GM18861 (cell line): ENCODE measurements at regions not wholly inside any gene's neighbourhood (a gene's known extent, or its start where the extent isn't known, plus 50 kb on each side); places are given as distances from the start of the nearest gene placed in this dataset.

Experiments used
- ATAC-seq: cut with Tn5 transposase; IDR thresholded peaks from one replicate; pipeline ENCODE4 v1.9.1; 2021; ENCODE audit not compliant: unreplicated experiment

GRCh38 chr18:43875511-43875910 is 598.2 kb upstream of the SYT4 start:
- ATAC-seq: no peak

DNA sequence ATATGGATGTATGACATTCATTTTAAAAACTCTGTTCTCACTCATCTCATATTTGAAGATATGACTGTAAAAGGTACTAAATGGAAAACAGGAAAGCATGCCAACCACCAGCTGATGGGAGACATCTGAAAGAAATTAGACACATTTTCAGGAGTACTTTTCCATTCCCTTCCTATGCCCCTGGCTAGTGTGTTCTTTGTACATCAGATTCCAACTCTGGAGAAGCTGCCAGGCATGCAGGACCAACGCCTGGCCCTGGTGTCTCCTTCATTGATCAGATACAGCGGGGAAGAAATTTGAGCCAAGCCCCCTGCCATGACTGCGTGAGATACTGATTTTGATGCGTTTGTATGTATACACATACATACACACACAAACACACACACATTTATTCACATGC is 599.0 kb upstream of the SYT4 start:
- no peak for ATAC-seq

- no peak for ATAC-seq
These were observed 599.5 kb upstream of the SYT4 start for GRCh38 chr18:43876748-43877147.

GRCh38 chr18:43877616-43878321 is 600.5 kb upstream of the SYT4 start:
- ATAC-seq: no peak

DNA sequence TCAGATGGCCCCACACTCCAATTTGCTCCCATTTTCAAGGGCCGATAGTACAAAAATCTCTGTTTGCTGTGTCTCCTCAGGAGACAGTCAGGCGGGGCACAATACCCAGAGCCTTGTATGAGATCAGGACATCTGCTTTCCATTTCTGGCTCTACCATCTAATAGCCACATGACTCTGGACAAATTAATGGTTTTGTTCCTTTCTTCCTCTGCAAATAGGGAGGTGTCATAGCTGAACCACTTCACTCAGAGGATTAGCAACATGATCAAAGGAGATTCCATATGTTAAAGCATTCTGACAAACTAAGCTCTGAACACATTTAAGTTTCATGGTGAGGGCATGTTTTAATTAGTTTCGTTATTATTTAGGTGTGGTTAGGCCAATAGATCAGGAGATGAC is 602.1 kb upstream of the SYT4 start:
- ATAC-seq: no peak

DNA sequence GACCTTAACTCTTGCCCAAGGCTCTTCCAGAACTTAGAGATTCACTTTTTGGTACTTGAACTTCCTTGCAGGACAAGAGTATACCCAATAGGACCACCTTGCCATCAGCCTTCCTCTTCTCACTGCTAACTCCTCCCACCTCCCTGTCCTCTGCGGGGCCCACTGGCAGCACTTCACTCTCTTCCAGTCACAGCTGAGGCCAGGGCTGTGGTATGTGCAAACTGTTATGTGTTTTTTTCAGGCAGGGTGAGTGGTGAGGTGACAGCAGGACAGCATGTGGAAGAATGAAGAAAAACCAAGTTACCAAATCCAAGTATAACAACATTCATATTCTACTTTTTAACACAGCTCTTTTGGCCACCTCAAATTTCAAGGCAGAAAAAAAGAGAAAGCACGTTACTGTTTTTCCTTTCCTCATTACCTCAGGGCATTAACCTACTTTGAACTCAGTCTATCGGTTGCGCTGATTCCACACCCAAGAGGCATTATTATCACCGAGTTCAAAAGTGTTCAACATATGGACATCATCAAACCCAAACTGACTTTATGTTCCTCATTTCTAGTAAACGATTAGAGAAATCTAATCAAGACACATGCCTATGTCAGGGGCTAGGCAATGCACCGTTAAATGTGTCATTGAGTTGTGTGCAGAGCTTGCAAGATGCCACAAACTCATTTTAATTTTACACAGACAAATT is 605.2 kb upstream of the SYT4 start:
- ATAC-seq: no peak

GRCh38 chr18:43883886-43884285 is 606.6 kb upstream of the SYT4 start:
- no peak for ATAC-seq

DNA sequence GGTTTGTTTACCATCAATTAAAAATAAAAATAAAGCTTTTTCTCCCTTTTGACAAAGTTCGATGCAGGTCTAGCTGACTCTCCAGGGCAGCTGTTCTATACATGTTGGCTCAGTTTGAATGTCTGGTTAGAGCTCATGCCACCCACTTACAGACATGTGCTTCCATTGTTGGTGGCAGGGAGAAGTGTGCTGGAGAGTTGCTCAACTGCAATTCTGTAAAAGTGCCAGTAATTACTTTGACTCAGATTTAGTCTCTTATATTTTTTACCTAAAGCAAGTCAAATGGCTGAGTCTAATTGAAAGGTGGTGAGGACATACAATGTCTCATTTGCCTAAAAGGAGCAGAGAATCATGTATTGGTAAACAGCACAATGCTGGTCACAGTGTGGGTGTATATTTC is 609.1 kb upstream of the SYT4 start:
- ATAC-seq: no peak

GRCh38 chr18:43887491-43887890 is 610.2 kb upstream of the SYT4 start:
- ATAC-seq: no peak

DNA sequence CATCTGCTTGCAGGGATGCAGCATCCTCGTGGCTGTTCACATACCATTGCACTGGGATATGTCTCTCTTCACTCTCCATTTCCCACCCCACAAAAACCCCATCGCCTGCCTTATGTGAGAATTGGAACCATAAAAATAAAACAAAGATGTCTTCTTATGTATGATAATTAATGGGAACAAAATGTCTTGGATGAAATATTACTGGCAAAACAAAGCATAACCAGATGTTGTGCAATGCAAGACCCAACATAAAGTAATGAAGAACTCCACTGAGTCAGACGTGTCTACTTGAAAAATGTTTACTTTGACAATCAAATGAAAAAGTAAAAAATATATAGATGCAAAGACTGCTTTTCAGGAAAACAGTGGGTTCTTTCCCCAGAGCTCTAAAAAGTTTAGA is 611.3 kb upstream of the SYT4 start:
- ATAC-seq: no peak

- no peak for ATAC-seq
These were observed 615.8 kb upstream of the SYT4 start for GRCh38 chr18:43893001-43893637.

DNA sequence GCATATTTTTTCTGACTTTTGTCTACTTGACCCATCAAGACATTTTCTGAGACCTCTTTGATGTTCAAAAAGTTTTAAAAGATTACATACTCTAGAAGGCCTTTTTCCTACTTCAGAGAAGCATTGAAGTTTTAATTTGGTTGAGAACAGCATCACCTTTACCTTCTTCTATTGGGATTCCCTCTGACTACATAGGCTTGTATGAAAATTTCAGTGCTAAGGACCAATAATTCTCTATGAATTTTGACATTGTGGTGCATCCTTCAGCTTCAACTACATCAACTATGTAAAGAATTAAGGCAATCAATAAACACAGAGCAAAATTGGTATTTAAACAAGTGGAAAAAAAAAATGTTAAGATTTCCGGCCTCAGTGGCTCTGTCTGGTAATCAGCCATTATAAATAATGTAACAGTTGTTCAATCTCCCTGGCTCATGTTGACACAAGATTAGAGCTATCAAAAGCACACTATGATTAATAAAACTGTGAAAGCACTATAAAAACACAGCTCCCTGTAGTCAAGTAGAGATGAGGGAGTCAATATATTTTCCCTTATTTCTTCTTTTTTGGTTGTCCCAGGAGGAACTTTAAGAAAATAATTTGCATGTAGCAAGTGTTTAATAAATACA is 627.0 kb upstream of the SYT4 start:
- ATAC-seq: no peak

DNA sequence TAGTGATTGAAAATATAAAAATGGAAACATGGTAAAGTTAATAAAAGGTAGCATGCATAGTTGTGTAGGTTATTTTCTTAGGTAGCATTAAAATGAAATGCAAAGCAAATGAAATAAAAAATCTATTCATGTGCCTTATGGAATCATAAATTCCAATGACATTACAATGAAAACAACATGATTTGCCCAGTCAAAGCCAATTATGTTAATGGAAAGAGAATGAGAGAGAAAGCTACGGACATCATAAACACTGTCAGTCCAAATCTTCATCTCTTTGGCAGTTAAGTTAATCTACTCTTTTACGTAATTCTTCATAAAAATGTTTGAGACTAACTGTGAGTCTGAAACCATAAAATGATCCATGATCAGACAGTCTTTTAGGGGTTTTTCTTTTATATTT is 636.7 kb upstream of the SYT4 start:
- no peak for ATAC-seq

- ATAC-seq: no peak
These were observed 639.7 kb upstream of the SYT4 start for GRCh38 chr18:43916984-43917383.

DNA sequence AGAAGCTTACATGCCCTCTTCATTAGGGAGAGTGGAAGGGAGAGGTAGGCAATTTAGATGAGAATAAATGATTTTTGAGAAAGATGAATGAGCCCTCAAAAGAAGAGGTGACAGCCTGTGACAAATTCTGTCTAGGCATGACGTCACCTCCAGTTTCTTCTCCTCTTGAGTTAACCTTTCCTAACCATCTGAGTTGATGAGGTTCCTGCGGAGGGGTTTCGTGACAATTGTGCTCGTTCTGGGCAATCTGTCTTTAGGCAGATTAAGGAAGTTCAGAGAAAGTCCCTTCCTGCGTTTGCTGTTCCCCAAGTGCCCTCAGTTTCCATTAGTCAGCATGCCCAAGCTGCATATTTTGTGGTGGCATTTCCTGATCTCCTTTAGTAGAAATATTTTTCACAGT is 640.2 kb upstream of the SYT4 start:
- ATAC-seq: no peak

- ATAC-seq: no peak
These were observed 642.3 kb upstream of the SYT4 start for GRCh38 chr18:43919551-43919950.

DNA sequence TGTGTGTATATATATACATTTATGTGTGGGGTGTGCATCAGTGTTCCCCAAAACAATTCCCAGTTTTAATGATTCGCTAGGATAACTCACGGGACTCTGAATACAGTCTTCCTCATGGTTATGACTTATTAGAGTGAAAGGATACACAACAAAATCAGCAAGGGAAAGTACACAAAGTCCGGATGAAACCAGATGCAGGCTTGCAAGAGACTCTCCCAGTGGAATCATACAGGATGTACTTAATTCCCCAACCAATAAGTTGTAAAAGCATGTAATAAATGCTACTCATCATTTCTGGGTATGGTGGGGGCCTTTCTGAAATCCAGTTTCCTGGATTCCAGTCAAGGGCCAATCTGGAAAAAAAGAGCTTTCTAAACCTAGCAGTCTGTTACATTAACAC is 654.1 kb upstream of the SYT4 start:
- ATAC-seq: no peak

- ATAC-seq: no peak
These were observed 654.9 kb upstream of the SYT4 start for GRCh38 chr18:43932140-43932539.

GRCh38 chr18:43933177-43933576 is 655.9 kb upstream of the SYT4 start:
- no peak for ATAC-seq

DNA sequence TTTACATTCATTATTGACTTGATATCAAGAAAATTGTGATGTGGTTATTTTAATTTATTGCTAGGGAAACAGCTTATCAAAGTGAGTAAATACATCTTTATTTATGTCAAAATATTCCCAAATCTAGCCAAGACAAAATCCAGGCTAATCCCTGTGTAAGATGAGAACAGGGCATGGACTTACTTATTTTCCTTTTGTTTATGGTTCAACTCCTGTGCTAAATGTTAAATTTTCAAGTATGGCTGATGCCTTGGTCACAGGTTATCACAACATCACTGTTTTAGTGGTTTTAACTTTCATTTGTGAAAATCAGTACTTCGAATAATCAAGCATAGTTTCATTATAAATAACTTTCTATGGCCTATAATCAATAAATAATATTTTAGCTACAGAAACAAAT is 657.0 kb upstream of the SYT4 start:
- no peak for ATAC-seq

DNA sequence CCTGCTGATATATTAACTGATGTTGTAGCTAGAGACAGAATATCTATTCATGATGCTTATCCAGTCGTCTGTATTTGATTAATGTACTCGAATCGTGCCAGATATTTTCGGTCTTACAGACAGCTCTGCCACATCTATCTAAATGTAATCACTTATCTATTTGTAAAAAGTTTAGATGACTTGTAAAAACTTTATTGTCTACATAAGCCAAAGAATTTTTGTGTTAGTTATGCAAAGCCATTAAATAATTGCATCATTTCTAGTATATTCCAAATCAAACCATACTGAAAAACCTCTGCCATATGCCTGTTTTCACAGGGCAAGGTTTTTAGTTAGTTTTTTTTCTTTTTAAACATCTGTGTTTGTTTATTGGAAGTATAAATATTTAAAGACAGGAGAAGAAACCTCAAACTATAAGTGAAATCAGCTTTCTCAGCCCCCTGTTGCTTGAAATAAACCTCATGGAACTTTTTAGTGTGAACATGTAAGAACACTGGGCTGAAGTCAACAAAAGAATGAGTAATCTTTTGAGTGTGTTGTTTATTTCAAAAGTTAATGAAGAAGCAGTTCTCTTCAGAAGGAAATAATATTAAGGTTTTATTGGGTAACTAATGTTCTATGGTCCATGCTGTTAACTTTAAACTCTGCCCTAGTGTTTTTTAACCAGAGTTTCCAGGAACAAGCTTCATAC is 657.6 kb upstream of the SYT4 start:
- no peak for ATAC-seq
